ENCODE measurements at regions not wholly inside any gene's neighbourhood (a gene's known extent, or its start where the extent isn't known, plus 50 kb on each side); places are given as distances from the start of the nearest gene placed in this dataset.
"Not testable (repeated sequence)": the region's sequence is repeated elsewhere in the genome, so short reads cannot be mapped to it uniquely, and the experiment has no call there.

DNA sequence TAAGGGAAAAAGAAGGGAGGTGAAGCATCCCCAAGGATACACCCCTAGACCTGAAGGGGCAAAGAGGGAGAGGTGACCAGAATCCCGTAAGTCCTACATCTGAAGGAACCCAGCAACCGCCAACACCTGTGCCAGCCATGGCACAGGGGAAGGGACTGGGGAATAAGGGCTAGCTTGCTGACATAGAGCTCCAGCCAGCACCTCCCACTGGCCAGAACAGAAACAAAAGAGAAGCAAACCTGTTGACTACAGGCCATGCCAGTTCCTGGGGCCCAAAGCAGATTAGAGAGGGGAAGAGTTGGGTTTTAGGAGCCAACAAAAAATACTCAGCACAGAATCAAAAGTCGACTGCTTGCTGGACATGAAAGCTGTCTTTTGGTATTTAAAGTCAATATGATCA is 244.6 kb downstream of the SUCLG1 start:
- DNase-seq (ENCODE audit: low spot score), result no peak

DNA sequence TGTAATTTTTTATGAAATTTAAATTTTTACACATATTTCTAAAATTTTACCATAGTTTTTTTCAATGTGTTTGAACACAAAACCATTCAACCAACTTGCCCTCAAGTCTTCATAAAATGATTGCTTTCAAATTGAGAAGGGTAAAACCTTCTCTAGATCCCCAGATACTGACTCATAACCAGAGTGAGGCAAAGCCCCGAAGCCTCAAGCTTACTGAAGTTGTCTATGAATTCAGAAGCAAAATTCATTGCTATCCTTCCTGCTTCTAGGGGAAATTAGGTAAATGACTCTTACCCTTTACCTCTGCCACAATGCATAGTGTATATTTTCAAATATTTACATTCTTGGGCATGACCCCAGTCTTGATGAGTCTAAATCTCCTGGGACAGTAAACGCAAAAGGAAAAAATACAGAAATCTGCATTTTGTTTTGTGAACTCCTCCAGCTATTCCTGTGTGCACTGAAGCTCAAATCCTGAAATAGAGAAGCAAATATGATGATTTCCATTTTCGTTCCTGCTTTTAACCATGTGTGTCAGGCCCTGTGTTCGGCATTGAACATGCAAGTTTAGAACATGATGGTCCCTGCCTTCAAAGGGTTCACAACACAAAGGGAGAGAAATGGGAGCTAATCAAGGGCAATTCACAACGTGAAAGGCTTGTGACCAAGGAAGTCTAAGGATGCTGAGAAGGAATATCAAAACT is 246.3 kb downstream of the SUCLG1 start:
- no peak for DNase-seq (ENCODE audit: low spot score)

DNA sequence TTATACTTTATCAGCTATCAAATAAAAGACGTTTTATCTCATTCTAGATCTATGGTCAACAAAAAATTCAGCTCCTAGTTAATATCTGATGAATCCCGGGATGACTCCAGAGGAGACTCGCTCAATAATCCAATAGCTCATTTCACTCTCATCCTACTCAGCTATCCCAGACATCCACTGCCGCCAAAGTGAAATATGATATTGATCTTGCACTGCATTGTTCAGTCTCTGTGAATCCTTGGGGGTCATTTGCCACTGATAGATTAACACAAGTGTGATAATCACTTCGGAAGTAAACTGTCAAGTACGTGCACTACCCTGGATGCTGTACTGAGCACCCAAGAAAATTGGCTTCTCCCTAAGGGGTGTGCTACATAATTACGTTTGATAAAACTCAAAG is 249.1 kb downstream of the SUCLG1 start:
- DNase-seq (ENCODE audit: low spot score), result no peak

DNA sequence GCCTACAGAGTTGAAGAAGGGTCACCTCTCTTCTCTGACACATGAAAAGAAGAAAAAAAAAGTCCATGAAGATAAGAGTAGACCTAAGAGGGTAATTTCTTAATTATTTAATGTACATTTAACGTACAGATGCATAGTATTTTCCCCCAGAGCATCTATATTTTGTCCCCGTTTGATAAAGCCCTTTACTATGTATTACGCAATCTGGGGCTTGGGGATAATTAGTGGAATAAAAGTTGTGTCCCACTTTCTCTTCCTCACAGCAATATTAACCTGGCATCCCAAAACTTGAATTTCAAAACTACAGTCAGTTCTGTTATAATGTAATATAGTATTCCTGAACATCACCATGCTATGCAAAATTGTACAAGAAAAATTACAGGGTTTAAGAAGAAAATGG is 254.1 kb downstream of the SUCLG1 start:
- no peak for DNase-seq (ENCODE audit: low spot score)

DNA sequence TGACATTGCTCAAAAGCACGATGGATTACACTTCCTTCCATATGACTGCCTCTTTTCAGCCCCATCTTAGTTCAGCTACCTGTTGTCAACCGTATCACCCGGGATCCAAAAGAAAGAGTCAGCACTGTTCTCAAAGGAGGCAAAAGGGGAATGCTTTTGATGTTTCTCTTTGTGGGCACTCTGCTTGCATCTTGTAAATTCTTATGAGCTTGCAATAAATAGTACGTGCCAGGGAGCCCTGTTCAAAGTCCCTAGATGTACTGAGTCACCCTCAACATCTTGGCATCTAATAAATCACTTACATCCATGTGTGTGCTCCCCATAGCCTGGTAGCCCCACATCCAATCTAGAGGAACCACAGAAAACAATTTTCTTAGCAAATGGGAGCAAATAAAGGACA is 256.9 kb downstream of the SUCLG1 start:
- DNase-seq (ENCODE audit: low spot score), result no peak

DNA sequence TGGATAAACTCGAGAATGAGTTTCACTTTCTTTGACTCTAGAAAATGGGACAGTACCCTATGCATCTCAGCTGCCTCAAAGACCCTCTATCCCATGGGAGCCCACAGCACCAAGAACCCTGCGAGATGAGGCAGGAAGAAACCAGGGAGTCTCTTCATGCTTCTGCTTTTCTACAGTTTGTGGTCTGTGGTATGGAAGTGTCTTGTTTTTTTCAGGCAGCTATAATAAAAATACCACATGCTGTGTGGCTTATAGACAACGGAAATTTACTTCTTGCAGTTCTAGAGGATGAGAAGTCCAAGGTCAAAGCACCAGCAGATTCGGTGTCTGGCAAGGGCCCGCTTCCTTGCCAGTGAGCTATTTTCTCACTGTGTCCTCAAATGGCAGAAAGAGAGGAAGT is 257.9 kb downstream of the SUCLG1 start:
- no peak for DNase-seq (ENCODE audit: low spot score)

DNA sequence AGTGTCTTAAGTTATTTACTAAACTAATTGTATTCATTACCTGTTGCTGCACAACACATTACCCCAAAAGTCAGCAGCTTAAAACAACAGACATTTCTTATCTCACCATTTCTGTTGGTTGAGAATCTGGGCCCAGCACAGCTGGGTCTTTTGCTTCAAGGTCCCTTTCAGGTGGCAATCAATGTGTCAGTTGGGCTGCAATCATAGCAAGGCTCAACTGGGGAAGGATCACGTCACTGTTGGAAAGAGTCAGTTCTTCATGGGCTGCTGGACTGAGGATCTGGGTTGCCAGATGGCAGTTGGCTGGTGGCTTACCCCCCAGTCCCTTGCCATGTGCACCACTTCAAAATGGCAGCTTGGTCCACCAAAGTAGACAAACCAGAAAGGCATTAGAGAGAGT is 261.2 kb downstream of the SUCLG1 start:
- no peak for DNase-seq (ENCODE audit: low spot score)

DNA sequence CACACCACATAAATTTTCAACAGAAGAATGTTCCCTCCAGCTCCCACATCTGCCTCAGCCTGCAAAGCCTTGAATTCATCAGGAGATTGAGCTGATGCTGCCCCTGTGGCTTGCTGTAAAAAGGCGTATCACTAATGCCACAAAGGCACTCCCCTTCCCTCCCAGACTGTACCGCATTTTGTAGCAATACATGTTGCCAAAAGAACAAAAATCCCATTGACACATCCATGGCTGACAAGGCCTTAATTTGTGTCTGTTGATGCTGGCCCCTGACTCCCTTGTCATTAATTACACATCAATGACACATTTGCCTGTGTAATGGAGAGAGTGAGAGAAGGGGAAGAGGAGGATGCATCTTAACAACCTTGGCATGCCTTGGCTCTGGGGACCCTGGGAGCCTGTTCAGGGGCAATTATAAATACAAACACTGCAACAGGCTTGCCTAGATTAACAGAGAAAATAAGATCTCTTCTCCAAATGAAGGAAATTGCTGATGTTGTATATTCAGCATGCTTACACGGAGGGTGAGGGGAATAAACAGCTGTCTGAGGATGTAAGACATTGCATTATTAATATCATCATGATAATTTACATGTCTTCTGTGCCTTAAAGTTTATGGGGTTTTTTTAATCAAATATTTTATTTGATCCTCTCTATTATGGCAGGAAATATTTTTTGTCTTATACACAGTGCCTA is 264.0 kb downstream of the SUCLG1 start:
- no peak for DNase-seq (ENCODE audit: low spot score)

DNA sequence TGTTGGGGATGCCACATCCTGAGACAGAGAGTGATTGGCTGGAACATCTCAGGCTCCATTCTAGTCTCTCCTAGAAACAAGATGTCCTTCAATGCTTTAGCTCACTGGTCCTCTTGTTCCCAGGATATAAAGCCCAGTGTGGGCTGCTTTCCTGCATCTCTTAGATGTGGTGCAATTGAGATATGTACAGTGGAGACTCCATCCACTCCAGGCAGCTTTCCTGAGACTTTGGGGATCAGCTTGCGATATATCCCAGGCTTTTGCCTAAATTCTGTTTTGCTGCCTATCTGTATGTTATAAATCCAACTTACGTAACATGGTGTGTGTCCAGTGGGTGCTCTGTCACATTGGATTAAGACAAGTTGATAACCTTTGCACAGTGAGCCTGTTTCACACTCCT is 264.9 kb downstream of the SUCLG1 start:
- DNase-seq (ENCODE audit: low spot score), result no peak

DNA sequence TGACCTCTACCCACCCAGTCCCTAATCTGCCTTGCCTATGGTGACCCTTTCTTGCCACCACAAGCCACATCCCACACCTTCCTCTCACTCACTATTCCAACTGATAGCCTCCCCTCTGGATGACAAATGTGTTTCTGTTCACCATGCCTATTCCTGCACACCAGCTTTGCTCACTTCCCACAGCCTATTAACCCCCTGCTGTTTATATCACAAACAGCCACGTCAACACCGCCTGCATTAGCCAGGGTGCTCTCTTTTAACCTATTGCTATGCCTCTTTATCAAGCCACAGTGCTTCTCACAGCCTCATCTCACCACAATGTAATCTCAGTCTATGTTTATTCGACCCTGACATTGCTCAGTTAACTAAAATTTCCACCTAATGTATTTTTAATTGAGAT is 271.8 kb downstream of the SUCLG1 start:
- DNase-seq (ENCODE audit: low spot score), result no peak

DNA sequence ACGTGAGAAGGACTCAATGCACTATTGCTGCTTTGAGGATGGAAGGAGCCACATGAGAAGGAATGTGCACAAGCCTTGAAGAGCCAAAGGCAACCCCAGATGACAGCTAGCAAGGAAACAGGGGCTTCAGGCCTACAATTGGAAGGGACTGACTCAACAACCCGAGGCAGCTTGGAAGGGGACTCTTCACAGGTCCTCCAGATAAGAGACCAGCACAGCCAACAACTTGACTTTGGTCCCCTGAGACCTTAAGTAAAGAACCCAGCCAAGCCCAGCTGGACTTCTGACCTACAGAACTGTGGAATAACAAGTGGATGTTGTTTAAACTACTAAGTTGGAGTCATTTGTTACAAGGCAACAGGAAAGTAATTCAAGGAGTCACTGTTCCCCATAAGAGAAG is 277.2 kb downstream of the SUCLG1 start:
- no peak for DNase-seq (ENCODE audit: low spot score)

DNA sequence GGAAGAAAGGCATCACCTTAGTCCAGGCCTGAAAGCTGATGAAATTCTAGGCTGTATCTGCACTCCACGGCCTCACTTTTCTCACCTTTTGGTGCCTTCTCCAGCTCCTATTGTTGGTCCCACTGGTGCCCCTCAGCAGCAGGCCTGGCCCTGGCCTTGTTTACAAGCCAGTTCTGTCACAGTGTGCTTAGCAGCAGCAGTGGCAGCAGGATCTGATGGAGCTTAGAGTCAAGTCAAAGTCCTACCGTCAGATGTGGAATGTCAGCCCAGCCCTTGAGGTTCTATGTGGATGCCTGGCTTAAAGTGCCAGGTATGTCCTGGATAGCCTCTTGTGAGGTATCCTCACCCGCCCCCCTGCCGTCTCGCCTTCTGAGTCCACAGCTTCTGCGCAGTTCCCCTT is 281.3 kb downstream of the SUCLG1 start:
- DNase-seq (ENCODE audit: low spot score), result no peak

DNA sequence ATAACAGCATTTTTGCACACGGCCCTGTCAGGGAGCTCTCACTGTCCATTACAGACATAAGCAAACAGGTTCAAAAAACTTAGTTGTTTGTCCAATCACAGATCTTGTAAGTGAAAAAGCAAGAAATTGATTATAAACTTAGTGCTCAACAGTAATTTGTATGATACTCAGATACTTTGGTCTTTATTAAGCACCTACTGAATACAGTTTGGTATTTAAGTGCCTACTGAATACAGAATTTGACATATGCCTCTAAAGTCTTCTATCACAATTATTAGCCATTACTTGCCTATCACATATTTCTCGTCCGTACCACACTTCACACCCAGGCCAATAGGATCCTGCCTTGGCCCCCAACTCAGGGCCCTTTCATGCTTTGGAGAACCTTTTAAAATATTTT is 283.1 kb downstream of the SUCLG1 start:
- DNase-seq (ENCODE audit: low spot score), result no peak

DNA sequence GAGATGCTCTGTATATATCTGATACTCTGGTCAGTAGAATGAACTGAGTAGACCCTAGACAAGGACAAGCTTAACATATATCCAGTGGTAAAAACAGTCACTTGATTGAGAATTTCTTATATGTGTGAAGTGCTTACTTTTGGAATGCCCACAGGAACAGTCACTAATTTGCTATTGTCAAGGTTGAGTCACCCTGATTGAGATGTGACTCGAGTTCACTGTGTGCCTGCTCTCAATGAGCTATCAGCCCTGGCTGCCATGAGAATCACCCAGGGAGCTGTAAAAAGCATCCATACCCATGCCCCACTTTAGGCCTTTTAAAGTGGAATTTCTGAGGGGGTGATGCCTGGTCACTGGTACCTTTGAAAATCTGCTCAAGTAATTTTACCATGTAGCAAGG is 283.7 kb downstream of the SUCLG1 start:
- no peak for DNase-seq (ENCODE audit: low spot score)

DNA sequence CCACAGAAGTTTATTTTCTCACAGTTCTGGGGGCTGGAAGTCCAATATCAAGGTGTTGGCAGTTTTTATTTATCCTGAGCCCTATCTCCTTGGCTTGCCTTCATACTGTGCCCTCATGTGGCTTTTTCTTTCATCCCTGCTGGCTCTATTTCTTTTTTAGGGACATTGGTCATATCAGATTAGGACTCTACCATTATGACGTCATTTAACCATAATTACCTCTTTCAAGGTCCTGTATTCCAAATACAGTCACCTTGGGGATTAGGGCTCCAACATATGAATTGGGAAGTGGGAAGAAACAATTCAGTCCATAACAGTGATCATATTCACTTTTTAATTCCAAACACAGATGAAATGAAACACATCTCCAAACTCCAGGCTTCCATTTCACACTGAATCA is 286.0 kb downstream of the SUCLG1 start:
- DNase-seq (ENCODE audit: low spot score), result no peak

DNA sequence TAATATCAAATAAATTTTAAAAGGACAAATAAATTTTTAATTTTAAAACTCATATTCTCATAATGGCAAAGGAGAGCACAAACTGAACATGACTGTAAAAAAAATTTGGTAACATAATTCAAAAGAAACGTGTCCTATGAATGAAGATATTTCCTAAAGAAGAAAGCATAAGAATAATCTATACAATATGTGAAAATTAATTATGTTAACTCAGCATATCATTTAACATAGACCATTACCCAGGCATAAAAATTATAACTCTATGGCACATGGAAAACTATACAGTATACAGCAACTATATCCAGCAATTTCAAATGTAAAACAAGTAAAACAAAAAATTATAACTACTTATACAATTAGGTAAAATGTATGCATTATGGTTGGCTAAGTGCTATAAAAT is 288.1 kb downstream of the SUCLG1 start:
- DNase-seq (ENCODE audit: low spot score), result no peak

DNA sequence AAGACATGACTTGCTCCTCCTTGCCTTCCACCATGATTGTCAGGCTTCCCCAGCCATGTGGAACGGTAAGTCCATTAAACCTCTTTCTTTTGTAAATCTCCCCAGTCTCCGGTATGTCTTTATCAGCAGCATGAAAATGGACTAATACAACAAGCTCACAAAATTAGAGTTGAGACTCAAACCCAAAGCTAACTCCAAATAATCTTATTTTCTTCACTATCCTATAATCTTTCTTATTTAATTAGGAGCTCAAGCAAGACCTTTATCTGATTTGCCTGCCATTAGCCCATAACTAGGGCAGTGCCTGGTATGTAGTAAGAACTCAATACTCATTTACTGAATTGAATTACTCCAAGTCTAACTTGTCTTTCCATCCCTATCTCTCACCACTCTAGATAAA is 289.2 kb downstream of the SUCLG1 start:
- no peak for DNase-seq (ENCODE audit: low spot score)

DNA sequence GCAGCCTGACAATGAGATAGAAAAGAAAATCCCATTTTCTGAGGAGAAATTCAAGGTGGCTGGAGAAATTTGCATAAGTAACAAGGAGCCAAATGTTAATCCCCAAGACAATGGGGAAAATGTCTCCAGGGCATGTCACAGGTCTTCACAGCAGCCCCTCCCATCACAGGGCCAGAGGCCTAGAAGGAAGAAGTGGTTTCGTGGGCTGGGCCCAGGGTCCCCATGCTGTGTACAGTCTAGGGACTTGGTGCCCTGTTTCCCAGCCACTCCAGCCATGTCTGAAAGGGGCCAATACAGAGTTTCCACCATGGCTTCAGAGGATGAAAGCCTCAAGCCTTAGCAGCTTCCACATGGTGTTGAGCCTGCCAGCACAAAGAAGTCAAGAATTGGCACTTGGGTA is 290.5 kb downstream of the SUCLG1 start:
- not testable (repeated sequence) for DNase-seq (ENCODE audit: low spot score)

DNA sequence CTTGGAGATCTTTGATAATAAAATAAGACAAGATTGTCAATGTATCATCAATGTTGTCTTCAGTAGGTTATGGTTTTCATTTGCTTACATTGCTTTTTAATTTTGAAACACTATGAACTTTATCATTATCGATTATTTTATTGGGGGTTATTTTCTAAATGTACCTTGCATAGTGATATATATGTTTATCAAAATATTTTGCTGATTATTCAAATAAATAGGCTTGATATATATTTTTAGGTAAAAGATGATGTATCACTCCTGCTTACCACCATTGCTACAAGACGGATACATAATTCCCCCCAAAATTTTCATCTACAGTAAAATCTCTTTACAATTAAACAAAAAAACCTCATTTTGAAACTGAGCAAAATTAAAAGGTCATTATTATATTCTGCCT is 293.8 kb downstream of the SUCLG1 start:
- no peak for DNase-seq (ENCODE audit: low spot score)

DNA sequence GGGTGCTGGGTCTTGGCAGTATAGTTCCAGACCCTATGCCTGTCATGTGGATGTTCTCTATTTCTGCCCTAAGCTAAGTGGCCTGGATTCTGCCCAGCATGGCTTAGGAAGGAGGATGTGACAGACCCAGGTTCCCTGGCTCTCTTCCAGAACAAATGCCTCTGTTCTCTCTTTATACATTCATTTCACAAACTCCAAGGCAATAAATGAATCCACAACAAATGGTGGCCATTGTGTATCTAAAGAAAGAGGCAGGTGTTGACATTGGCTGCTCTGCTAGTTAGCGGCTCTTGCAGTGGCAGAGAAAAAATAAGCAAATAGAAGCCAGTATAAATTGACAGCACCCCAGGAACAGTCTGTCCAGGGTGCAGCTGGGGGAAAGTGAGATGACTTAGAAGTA is 298.6 kb downstream of the SUCLG1 start:
- no peak for DNase-seq (ENCODE audit: low spot score)

DNA sequence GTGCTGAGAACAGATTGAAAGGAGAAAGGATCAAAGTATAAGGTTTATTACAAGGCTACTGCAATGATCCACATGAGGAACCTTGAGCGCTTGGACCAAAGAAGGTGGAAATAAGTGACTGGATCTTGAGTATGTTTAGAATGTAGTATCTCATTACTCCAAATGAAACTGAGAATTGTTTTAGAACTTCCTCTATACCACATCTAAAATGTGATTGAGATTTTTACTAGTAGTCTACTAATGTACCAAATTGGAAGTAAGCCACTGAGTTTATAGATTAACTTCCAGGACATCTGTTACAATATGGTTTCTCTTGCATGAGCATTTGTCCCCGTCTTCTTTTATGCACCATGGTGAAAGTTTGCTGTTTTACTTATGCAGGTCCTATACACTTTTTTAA is 300.5 kb downstream of the SUCLG1 start:
- DNase-seq (ENCODE audit: low spot score), result no peak

DNA sequence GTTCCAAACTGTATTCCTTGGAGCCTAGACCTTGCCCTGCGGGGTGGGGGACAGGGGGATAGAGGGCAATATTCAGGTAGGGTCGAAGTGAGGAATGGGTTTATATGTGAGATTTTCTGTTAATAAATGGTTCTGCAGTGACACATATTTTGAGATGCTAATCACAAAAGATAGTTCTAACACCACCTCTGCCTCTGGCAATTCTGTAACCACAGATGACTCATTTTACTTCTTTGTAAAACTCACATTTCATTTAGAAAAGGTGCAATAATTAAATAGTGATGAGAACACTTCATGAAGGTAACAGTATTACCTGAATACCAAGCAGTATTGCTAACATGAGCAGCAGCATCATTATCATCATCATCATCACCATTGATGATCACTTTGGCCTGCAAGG is 306.6 kb downstream of the SUCLG1 start:
- no peak for DNase-seq (ENCODE audit: low spot score)

DNA sequence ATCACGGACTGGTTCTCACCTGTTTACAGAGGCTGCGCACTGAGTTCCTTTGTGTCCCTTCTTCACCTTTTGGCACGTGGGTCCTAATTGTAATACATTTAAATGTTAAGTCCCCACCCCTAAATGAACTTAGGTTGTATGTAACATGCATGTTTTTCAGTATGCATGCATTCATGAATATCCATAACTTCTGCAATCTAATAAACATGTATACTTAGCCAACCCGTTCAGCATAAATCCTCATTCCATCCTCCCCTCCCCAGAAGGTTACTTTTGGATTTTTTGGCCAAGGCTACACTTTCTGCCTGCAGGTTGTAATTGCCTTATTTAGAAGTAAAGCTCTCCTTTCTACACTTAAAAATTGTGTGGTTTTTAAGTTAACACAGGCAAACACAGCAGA is 314.7 kb downstream of the SUCLG1 start:
- DNase-seq (ENCODE audit: low spot score), result no peak

DNA sequence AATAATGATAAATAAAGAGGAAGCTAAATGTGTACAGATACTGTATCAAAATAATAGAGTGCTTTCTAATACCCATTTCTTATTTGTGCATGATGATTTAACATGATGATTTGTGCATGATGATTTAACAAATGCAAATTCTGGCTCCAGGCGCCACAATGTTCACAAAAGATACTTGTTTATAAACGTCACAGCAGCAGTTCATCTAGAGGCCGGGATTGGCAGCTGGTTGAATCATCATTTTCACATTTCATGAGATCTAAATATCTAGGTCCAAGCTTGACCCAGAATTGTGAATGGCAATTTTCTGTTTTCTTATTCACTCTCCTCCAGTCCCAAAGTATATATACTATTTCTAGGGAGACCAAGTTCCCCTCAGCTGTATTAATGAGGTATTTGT is 322.0 kb downstream of the SUCLG1 start:
- DNase-seq (ENCODE audit: low spot score), result no peak

Measured in ecto neural progenitor cell (in vitro differentiated cells).